HPDE6-E6E7 (cell line): ENCODE measurements at regions not wholly inside any gene's neighbourhood (a gene's known extent, or its start where the extent isn't known, plus 50 kb on each side); places are given as distances from the start of the nearest gene placed in this dataset.
"Not testable (repeated sequence)": the region's sequence is repeated elsewhere in the genome, so short reads cannot be mapped to it uniquely, and the experiment has no call there.

Experiments
- DNase-seq: peaks from one replicate; pipeline ENCODE4 v3.0.0; 2011; ENCODE audit warnings: missing footprints; ENCODE audit errors: extremely low spot score

DNA sequence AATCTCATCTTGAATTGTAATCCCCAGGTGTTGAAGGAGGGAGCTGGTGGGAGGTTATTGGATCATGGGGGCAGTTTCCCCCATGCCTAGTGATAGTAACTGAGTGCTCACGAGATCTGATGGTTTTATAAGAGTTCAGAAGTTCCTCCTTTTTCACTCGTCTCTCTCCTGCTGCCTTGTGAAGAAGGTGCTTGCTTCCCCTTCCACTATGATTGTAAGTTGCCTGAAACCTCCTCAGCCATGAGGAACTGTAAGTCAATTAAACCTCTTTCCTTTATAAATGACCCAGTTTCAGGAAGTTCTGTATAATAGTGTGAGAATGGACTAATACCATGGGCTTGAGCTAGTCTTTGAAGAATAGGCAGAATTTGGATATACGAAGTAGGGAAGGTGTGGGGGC, 113.9 kb downstream of the RIN2 start:
- DNase-seq: no peak

DNA sequence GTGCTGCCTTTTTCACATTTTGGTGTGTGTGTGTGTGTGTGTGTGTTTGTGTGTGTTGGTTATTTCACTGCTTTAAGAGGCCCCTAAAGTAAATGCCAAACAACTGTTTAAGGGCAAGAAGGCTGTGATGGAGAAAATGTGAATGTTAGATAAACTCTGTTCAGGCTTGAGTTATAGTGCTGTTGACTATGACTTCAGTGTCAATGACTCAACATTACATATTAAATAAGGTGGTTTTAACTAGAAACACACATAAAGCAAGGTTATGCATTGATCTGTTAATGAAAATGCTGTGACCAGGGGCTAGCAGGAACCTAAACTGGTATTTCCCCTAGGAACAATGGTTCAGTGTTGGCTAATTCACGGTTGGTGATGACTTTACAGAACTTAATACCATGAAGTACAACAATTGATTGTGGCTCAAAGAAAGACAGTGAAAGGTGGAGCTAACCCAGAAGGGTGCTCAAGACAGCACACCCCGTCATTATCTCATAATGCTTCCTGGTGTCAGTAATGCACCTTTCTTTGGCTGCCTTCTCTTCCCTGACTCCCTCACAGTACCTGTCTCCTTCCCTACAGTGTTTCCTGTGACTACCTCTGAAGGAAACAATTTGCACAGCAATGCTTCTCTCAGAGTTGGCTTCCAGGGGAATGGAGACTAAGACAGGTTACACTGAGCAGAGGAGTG, 116.1 kb downstream of the RIN2 start:
- DNase-seq: no peak

DNA sequence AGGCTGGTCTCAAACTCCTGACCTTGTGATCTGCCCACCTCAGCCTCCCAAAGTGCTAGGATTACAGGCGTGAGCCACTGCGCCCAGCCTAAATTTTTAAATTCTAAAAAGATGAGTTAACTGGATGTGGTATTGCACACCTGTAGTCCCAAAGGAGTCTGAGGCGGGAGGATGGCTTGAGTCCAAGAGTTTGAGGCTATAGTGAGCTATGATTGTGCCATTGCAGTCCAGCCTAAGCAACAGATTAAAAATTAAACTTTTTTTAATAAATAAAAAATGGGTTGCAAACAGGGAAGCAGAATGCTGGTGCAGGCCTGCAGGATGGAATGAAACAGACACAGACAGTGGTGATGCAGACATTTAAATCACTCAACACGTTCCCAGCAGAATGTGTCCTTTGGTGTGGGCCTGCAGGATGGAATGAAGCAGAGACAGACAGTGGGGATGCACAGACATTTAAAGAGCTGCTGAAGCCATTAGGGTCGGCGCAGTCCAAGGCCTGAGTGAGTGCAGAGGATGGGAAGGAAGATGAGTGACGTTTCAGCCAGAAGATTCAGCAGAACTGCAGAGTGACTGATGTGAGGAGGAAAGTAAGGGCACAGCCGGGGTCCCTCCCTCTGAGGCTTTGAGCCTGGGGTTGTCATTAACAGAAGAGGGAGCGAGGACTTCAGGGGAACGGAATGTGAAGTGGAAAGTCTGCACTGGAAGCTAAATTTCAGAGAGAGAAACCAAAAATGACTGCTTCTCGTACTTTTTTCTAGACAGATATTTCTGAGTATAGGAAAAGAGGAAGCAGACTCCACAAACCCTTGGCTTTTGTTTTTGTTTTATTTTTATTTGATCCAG, 117.5 kb downstream of the RIN2 start:
- DNase-seq: no peak

DNA sequence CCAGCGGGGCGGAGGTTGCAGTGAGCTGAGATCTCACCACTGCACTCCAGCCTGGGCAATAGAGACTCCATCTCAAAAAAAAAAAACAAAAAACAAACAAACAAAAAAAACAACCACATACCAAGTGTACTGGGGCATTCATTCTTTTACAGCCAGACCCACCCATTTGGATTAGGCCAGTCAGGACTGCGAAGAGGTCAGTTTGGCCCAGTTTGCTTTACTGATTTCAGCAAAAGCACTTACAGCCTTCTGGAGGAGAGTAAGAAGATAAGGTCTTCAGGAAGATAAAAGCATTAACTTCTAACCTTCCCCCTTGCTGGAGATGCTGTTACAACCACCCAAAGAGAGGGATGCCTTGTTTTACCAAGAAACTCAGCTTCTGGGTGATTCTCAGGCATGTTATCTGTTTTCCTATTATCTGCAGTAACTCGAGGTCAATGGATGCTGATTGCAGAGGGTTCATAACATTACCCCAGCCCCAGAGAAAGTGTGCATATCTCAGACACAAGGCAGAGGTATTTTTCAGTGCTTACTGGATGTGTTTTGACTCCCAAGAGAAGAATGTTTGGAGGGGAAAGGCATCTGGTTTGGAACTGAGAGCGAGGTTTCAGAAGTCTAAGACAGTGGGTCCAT, 118.9 kb downstream of the RIN2 start:
- no peak for DNase-seq

DNA sequence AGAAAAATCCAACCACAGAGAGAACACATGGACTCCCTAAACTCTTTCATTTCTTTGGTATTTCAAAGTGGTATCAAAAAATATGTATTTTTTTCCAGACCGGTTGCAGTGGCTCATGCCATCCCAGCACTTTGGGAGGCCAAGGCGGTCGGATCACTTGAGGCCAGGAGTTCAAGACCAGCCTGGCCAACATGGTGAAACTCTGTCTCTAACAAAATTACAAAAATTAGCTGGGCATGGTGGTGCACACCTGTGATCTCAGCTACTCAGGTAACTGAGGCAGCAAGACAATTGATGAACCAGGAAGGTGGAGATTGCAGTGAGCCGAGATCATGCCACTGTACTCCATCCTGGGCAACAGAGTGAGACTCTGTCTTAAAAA, 121.8 kb downstream of the RIN2 start:
- DNase-seq: not testable (repeated sequence)

DNA sequence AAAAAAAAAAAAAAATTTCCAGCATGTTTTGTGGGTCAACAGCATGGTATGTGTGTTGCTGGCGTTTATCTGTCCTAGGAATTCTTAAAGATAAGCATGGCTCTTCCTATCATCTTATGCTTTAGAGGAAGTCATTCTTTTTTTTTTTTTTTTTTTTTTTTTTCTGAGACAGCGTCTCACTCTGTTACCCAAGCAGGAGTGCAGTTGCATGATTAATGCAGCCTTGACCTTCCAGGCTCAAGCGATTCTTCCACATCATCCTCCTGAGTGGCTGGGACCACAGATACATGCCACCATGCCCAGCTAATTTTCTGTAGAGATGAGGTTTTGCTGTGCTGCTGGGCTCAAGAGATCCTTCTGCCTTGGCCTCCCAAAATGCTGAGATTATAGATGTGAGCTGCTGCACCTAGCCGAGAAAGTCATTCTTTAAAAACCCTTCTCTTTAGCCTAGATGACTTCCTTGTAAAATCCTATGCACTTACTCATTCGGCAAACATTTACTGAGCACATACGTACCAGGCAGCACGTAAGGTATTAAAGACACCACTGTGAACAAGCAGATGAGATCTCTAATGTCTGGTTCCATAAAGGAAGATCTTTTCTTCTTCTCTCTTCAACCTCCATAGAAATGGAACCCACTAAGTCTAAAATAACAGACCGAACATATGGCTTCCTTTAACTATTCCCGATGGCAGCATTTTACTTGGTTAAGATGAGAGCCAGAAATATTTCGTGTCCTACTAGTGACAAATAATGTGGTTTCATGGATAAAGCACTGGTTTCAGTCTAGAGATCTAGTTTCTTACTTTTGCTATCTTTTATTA, 122.4 kb downstream of the RIN2 start:
- DNase-seq: peak; percentile 71

DNA sequence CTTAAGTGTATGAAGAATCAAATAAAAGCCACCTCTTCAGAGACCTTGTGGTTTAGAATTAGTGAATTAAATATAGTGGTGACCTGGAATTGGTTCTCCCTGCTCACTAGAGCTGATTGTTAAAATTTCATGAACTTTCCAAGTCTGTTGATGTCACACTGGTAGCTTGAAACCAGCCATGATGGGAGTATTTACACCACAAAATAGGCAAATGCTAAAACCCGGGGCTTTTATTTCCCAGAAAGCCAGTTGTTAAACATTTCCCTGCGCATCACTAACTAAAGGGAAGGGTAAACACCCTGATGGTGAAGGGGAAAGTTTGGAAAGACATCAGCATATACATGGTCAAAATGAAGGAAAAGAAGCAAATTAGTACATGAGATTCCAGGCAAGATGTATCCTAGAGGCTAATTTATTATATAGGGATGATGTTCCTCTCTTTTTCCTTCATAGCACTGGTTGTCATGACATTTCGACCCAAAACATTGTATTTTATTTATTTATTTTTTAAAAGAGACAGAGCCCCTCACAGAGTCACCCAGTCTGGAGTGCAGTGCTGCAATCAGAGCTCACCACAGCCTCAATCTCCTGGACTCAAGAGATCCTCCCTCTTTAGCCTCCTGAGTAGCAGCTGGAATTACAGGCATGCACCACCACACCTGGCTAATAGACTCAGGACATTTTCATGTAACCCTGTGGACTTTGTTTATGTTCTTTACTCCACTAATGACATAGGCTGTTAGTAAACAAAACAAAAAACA, 123.2 kb downstream of the RIN2 start:
- no peak for DNase-seq

DNA sequence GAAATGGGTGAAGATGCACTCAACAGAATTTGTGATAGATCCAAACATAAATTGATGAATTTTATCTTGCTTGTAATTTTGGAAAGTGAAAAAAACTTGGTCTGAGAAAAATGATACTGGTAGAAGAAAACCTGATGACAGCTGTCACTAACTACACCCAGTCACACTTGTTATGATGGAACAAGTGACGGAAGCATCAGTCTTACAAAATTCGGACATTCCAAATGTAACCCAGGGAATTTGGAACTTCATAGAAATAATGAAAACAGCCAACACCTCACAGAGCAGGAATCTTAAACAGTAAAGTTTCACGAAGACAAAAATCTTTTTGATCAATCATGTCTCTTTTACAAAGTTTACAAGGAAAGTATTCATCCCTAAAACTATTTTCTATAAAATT, 123.9 kb downstream of the RIN2 start:
- DNase-seq: no peak

DNA sequence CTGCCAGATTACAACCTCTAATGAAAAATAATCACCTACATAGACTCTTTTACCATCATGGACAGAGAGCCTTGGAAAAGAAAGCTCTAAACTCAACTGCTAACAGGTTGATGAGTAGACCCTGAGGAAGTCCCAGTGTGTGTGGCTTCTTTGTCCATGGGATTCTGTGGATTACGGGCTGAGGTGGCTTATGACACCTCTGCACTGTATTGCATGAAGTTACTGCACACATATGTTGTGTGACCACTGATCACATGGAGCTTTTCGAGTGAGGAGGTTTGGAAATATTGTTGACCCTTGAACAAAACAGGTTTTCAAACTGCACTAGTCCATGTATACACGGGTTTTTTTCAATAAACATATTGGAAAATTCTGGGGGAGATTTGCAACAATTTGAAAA, 124.4 kb downstream of the RIN2 start:
- DNase-seq: no peak

DNA sequence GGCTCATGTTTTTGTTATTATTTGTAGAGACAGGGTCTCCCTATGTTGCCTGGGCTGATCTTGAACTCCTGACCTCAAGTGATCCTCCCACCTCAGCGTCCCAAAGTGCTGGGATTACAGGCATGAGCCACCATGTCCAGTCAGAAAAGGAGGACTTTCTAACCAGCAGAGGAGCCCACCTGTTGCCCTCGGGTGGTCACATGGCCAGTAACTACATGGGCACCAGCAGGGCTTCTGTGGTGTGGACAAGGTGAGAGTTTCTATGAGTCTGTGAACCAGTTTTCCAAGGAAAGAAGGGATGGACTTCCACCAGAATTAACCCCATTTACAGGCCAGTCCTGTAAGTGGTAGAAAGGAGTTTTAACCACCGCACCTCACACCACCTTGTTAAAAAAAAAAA, 125.4 kb downstream of the RIN2 start:
- DNase-seq: no peak

DNA sequence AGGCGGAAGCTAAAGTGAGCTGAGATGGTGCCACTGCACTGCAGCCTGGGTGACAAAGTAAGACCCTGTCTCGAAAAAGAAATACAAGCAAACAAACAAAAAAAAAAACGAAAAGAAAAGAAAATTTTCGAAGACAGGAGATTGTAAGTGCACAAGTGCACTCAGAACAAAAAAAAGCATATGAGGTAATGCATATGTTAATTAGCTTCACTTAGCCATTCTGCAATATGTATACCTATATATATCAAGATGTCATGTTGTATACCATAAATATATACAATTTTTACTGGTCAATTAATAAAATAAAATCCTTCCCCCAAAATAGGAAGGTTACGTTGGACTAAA, 127.5 kb downstream of the RIN2 start:
- no peak for DNase-seq

DNA sequence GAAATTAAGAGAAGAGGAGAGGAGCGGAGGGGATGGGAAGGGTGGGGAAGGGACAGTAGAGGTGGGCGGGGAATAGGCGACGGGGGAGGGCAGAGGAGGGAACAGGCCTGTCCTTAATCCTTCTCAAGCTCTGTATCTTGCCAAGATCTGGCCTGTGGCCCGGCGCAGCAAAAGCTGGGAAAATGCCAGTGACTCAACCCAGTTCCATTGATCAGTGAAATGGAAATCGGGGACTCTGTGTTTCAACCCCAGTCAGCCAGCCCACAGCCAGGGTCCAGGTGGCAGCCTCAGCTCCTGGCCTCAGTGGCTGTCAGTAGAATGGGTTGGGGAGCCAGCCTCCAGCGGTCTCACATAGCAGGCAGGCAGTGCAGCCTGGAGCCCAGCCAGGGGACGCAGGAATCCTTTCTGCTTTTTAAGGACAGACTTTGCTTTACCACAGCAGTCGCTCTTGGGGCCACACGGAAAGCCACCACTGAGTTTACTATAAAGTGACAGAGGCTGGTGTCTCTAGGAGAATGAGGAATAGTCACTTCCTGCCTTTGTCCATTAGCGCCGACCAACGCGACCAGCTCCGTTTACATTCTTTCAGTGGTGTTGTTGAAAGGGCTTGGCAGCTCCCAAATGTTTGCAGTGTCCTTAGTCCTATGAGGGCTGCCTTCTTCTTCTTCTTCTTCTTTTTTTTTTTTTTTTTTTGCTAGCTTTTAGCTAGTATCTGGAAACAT, 128.0 kb downstream of the RIN2 start:
- peak; percentile 54 for DNase-seq

DNA sequence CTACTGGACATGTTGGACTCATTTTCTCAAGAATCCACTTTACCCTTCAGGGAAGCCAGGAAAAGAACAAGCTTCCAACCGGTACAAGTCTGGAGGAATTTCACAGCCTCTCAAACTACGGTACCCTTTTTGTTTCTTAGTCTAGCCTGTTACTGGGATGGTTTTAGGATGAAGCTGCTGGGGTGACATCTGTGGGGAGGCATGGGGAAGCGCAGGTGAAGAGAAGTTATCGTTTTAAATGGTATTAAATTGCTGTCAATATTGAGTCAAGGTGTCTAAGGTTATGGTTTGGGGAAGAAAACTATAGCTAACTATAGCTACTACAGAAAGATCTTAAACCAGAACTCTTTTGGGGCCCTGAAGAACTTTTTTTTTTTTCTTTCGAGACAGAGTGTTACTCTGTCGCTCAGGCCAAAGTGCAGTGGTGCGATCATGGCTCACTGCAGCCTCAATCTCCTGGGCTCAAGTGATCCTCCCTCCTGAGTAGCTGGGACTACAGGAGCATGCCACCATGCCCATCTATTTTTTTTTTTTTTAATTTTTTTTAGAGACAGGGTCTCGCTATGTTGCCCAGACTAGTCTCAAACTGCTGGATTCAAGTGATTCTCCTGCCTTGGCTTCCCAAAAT, 128.7 kb downstream of the RIN2 start:
- peak; percentile 52 for DNase-seq

DNA sequence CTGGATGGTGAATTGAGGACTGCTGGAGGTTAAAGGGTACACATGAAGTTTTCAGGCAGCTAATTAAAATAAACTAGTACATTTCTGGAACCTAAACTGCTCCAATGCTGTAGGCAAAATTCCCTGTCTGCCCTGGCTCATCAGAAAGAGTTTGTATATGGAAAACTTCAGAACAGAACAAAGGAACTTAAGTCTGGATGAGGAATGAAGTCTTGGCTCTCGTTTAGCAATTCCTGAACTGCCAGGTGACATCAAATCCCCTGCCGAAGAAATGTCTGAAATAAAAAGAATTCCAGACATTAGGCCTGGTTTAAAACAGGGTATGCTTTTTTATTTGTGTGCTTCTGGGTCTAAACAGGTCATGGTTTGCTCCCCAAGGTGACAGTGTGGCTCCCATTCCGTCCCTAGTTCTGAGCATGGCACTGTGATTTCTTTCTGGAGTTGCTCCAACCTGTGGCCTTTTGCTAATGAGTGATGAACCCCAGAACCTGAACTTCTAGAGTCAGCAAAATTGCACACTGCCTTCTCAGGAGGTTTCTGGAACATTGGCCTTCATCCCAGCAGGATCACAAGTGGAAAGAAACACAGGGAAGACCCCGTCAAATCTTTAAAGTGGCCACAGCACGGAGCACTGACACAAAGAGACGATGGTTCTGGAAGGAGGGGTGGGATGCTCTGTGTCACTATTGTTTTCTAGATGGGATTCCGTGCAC, 129.4 kb upstream of the NAA20 start:
- no peak for DNase-seq

DNA sequence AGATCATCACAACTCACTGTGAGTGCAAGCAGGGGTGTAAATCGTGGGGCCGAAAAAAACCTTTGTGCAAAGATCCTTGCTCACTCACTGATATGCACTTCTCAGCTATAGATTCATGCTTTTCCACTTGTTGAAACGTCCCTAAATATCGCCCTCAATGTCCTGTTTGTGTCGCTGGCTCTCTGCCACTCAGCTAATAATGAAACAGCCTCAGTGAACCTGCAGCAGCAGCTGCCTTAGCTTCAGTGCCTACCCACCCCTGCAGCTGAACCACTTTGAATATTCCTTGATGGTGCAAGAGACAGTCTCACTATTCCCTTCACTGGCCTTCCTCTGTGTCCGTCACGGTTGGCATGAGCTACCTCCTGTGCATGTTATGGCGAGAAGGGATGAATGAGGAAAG, 128.9 kb upstream of the NAA20 start:
- DNase-seq: no peak

DNA sequence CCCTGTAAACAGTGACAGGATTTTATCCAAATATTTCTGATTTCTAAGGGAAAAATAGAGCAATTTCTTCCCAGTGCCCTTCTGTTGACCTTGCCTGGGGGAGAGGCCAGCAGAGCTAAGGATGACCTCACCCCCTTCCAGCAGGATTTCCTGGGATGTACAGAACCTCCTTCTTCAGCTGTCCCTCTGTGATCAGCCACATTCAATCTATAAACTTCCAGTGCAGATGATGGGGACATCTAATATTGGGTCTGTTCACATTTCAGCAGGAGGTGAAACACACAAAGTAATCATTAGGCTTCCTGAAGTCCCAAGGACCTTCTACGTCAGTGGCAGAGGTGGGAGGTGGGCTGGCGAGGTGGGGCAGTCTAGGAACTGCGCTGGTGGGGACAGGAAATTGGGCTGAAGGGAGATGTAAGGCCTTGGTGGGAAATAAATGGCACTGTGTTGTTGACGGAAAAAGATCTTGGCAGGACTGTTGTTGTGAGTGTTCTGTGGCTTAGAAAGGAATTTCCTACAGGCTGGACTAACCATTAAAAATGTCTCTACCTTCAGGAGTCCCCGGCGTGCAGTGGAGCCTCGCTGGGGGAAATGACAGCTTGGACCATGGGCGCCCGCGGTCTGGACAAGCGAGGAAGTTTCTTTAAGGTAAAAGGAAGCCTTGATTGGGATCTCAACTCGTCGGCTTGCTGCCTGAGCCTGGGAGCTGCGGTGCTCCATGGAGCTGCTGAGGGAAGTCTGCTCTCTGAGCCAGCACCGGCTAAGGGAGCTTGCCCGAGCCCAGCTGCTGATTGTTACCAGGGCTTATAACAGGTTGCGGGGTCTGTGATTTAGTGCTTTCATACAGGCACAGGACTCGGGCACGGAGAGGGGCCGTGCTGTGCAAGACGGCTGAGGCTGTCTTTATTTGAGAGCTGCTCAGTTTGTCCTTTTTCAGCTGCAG, 127.9 kb upstream of the NAA20 start:
- DNase-seq: no peak

DNA sequence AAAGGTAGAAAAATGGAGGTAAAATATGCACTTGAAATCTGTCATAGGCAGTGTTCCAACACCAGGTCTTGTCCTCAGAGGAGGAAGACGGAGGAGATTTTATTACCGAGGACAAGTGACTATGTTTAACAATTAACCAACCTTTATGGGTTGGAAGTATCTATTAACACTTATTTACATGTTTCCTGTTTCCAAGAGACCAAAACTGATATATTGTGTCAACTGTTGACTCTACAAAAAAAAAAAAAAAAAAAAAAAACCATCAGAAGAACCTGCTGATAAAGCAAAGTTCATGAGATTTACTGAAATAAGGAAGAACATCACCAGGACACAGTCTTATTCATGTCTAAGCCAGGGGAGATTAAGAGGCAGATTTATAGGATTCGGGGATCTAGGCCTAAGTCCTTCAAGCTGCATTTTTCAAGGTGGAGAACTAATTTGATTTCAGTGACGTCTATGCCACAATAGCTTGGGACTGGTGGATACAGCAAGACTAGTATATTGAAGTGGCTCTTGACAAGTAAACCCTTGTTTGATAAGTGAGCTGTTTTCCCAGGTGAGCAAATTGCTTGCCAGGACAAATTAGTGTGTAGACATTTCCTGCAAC, 126.6 kb upstream of the NAA20 start:
- no peak for DNase-seq

DNA sequence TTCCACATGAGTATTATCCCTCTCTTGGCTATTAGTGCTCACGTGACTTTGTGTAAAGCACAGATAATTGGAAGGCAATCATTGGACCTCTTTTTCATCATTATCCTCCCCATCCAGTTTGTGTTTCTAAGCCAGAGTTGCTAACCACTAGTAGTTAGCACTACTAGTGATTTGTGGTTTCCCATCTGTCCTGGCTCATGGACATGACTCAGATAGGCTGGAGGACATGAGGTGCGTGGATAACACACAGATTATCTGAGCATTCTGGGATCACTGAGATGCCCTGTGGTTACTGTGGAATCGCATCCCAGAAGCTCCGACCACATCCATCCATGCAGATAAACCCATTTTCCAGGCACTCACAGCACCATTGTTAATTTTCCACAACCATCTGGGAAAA, 123.8 kb upstream of the NAA20 start:
- no peak for DNase-seq
